OCI-LY7 (cell line): ENCODE measurements at regions not wholly inside any gene's neighbourhood (a gene's known extent, or its start where the extent isn't known, plus 50 kb on each side); places are given as distances from the start of the nearest gene placed in this dataset.

Experiments
- BruUV-seq: library from RNA; stranded (reverse); fragments of 400-500 nt; replicated peaks from 2 replicates; lab custom pipeline; 2021; lab: Mats Ljungman, UMichigan
- CTCF ChIA-PET: fragments of 300-600 bp; sonication (Branson Sonifier 250); formaldehyde crosslinking; loops from one replicate; lab custom pipeline; 2022; ENCODE audit warnings: antibody characterized with exemption; ENCODE audit not compliant: unreplicated experiment; lab: Charles Lee
- POLR2A ChIA-PET: fragments of 300-600 bp; sonication (Branson Sonifier 250); formaldehyde crosslinking; loops from one replicate; lab custom pipeline; 2022; ENCODE audit warnings: antibody characterized with exemption; lab: Charles Lee
- DNase-seq: peaks from one replicate; pipeline ENCODE4 v3.0.0-alpha.2; 2015; ENCODE audit warnings: low spot score
- H2AFZ ChIP-seq: fragments of 200-600 bp; sonication (generic), shearing (Covaris generic); 2 replicates; pipeline ENCODE4 v1.6.1; 2014; ENCODE audit warnings: mild to moderate bottlenecking, antibody characterized with exemption, low read length, moderate library complexity
- H3K27ac ChIP-seq: fragments of 200-600 bp; sonication (generic); 2 replicates; pipeline ENCODE4 v1.5.1; 2014; ENCODE audit warnings: mixed run types, low read depth, mild to moderate bottlenecking, moderate library complexity, low read length, inconsistent platforms; ENCODE audit not compliant: poor library complexity, severe bottlenecking
- H3K36me3 ChIP-seq: fragments of 200-600 bp; sonication (generic); 2 replicates; pipeline ENCODE4 v1.6.1; 2014; ENCODE audit warnings: mild to moderate bottlenecking, antibody characterized with exemption, low read length, moderate library complexity, mixed read lengths; ENCODE audit not compliant: insufficient read depth
- H3K4me1 ChIP-seq: fragments of 200-600 bp; sonication (generic); 2 replicates; pipeline ENCODE4 v1.5.1; 2014; ENCODE audit warnings: mild to moderate bottlenecking, low read length; ENCODE audit not compliant: insufficient read depth, poor library complexity, severe bottlenecking
- H3K4me2 ChIP-seq: fragments of 200-600 bp; sonication (generic); 2 replicates; pipeline ENCODE4 v1.6.1; 2014; ENCODE audit warnings: mild to moderate bottlenecking, low read length
- H3K4me3 ChIP-seq: fragments of 200-600 bp; sonication (generic); 2 replicates; pipeline ENCODE4 v1.5.1; 2014; ENCODE audit warnings: mild to moderate bottlenecking, low read depth, low read length; ENCODE audit not compliant: poor library complexity, severe bottlenecking
- H3K79me2 ChIP-seq: fragments of 200-600 bp; sonication (generic); 2 replicates; pipeline ENCODE4 v1.6.1; 2016; ENCODE audit warnings: low read depth, mild to moderate bottlenecking, low read length, moderate library complexity, mixed read lengths; ENCODE audit not compliant: insufficient read depth
- H3K9me2 ChIP-seq: fragments of 200-600 bp; sonication (generic); 2 replicates; pipeline ENCODE4 v1.6.1; 2016; ENCODE audit warnings: mild to moderate bottlenecking, low read length, mixed read lengths; ENCODE audit not compliant: insufficient read depth
- H3K9me3 ChIP-seq: fragments of 200-600 bp; sonication (generic); 2 replicates; pipeline ENCODE4 v1.6.1; 2014; ENCODE audit warnings: mild to moderate bottlenecking, mixed run types, low read length, mixed read lengths
- H4K20me1 ChIP-seq: fragments of 200-600 bp; sonication (generic); 2 replicates; pipeline ENCODE4 v1.6.1; 2014; ENCODE audit warnings: mild to moderate bottlenecking, antibody characterized with exemption, low read length, moderate library complexity, mixed read lengths; ENCODE audit not compliant: insufficient read depth
- EZH2phosphoT487 ChIP-seq: fragments of 200-600 bp; sonication (generic); IDR thresholded peaks from 2 replicates; pipeline ENCODE4 v1.6.1; 2018; ENCODE audit warnings: low read depth, borderline replicate concordance, mild to moderate bottlenecking, mixed run types, antibody characterized with exemption, low read length, moderate library complexity, mixed read lengths
- intact Hi-C: fragments of 100-400 bp; cut with micrococcal nuclease; formaldehyde crosslinking; loops from one replicate; pipeline ENCODE4 v1.10.0; 2022; ENCODE audit not compliant: unreplicated experiment
- TF ChIP-seq, protein P1 (sequence below): fragments of 200-600 bp; sonication (generic); conservative IDR thresholded peaks from 2 replicates; pipeline ENCODE4 v1.5.1; 2014; ENCODE audit warnings: mild to moderate bottlenecking, antibody characterized with exemption, low read length, moderate library complexity, mixed read lengths

DNA sequence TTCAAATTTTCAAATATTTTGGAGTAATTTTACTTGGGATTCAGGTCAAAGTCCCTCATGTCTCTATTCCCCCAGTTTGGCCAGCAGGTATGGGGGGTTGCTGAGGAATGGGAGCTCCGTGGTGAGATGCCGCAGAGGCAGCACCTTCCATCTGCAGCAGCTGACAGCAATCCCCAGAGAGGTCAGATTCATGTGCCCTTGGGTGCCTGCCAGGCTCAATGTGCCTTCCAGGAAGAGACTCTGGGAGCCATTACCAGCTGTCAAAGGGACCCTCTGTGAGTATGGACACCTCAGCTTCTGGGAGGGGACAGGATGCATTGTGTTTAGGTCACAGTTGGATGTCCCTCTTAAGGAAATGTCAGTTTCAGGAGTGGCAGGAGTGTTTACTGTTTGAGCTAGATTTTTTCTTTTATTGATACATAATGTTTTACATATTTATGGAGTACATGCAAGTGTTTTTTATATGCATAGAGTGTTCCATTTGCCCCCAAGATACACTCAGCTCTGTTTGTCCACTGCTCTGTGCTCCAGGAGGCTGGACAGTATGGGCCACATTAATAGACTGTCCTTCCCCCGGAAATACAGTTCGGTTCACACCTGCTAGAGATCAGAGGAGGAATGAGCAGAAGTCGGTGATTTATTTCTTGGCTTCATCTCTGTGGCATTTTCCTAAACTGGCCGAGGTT, 75.3 kb upstream of the GRB10 start:
- no peak overlapping the region for H2AFZ ChIP-seq
- H3K4me3 ChIP-seq = no peak overlapping the region
- ChIA-PET CTCF (no interaction called here), POLR2A (no interaction called here)
- no peak overlapping the region for H3K4me2 ChIP-seq
- TF ChIP-seq, protein P1, sequence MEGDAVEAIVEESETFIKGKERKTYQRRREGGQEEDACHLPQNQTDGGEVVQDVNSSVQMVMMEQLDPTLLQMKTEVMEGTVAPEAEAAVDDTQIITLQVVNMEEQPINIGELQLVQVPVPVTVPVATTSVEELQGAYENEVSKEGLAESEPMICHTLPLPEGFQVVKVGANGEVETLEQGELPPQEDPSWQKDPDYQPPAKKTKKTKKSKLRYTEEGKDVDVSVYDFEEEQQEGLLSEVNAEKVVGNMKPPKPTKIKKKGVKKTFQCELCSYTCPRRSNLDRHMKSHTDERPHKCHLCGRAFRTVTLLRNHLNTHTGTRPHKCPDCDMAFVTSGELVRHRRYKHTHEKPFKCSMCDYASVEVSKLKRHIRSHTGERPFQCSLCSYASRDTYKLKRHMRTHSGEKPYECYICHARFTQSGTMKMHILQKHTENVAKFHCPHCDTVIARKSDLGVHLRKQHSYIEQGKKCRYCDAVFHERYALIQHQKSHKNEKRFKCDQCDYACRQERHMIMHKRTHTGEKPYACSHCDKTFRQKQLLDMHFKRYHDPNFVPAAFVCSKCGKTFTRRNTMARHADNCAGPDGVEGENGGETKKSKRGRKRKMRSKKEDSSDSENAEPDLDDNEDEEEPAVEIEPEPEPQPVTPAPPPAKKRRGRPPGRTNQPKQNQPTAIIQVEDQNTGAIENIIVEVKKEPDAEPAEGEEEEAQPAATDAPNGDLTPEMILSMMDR = no peak
- TF ChIP-seq EZH2phosphoT487 = no peak
- no peak overlapping the region for H3K27ac ChIP-seq
- no peaks in the 10 kb centered on the region for H3K36me3 ChIP-seq
- intact Hi-C loops = no loop called here
- no peaks in the 10 kb centered on the region for H3K79me2 ChIP-seq
- no peaks in the 10 kb centered on the region for H3K9me2 ChIP-seq
- no peak for DNase-seq
- H3K9me3 ChIP-seq = no peaks in the 10 kb centered on the region
- no peaks in the 10 kb centered on the region for H3K4me1 ChIP-seq
- BruUV-seq = no TSS peak
- no peaks in the 10 kb centered on the region for H4K20me1 ChIP-seq

DNA sequence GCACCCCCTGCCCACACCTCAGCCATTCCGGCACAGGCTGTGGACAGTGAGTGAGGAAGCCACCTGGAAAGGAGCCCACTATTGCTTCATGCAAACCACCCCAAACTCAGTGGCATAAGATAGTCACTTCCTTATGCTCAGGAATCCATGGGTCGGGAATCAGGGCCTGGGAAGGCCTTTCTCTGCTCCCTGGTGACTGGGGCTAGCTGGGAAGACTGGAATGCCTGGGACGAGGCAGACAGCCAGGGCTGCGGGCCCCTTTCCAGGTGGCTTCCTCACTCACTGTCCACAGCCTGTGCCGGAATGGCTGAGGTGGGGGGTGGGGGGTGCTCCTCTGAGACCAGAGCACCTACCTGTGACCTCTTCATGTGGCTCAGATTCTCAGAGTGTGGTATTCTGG, 74.1 kb upstream of the GRB10 start:
- Histone ChIP-seq H3K9me2 (no peaks in the 10 kb centered on the region), H3K4me3 (no peak overlapping the region), H2AFZ (no peak overlapping the region), H3K4me2 (no peak overlapping the region), H4K20me1 (no peaks in the 10 kb centered on the region), H3K79me2 (no peaks in the 10 kb centered on the region), H3K9me3 (no peaks in the 10 kb centered on the region), H3K27ac (no peak overlapping the region), H3K4me1 (no peaks in the 10 kb centered on the region), H3K36me3 (no peaks in the 10 kb centered on the region)
- BruUV-seq = no TSS peak
- CTCF ChIA-PET = no interaction called here
- TF ChIP-seq, protein P1 = no peak
- intact Hi-C loops = no loop called here
- DNase-seq = no peak
- POLR2A ChIA-PET = no interaction called here

DNA sequence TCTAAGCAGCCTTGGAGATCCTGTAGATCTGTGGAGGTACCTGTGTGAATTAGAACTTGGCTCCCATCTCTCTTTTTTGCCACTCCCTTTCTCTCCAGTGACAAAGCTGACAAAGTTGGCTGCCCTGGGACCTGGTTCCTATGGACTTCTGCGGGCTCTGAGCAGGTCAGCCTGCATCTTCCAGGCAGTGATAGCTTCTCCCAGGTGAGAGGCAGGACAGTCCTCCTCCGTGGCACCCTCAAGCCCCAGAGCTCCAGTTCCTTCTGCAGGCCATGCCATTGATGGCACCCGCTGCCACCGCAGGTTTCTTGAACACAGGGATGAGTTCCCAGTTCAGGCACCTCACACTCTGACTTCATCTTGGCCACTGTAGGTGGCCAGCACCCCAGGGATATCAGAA, 73.5 kb upstream of the GRB10 start:
- no peak overlapping the region for H3K4me3 ChIP-seq
- H3K27ac ChIP-seq = no peak overlapping the region
- BruUV-seq = no TSS peak
- no peaks in the 10 kb centered on the region for H3K9me3 ChIP-seq
- H4K20me1 ChIP-seq = no peaks in the 10 kb centered on the region
- DNase-seq = no peak
- ChIA-PET POLR2A (interaction anchor here (0.5 kb wide), 1 partner anchor 9 kb away, joined by 3 read pairs; no protein-coding TSS in a partner anchor), CTCF (no interaction called here)
- intact Hi-C loops = no loop called here
- no peaks in the 10 kb centered on the region for H3K4me1 ChIP-seq
- no peak for TF ChIP-seq EZH2phosphoT487
- TF ChIP-seq, protein P1 = no peak
- H3K4me2 ChIP-seq = no peak overlapping the region
- H2AFZ ChIP-seq = no peak overlapping the region
- H3K36me3 ChIP-seq = no peaks in the 10 kb centered on the region
- H3K79me2 ChIP-seq = no peaks in the 10 kb centered on the region
- no peaks in the 10 kb centered on the region for H3K9me2 ChIP-seq
